AG04449 (cell line): ENCODE measurements at regions not wholly inside any gene's neighbourhood (a gene's known extent, or its start where the extent isn't known, plus 50 kb on each side); places are given as distances from the start of the nearest gene placed in this dataset.

Experiments used
- CTCF ChIA-PET: fragments of 350-600 bp; formaldehyde crosslinking; extraction: SDS; loops from one replicate; lab custom pipeline; 2021; ENCODE audit warnings: antibody characterized with exemption; lab: Yijun Ruan, JAX
- POLR2A ChIA-PET: fragments of 400-600, 350-600 bp; formaldehyde crosslinking; extraction: SDS; loops from one replicate; lab custom pipeline; 2020; ENCODE audit warnings: antibody characterized with exemption, inconsistent platforms; lab: Yijun Ruan, JAX
- DNase-seq: peaks from one replicate; pipeline ENCODE4 v3.0.0-alpha.2; 2010; ENCODE audit warnings: low read depth, low spot score
- H3K4me3 ChIP-seq: 2 replicates; pipeline ENCODE4 v1.5.1; 2011; ENCODE audit warnings: low read depth, mild to moderate bottlenecking, control low read depth, low read length
- TF ChIP-seq, protein P1 (sequence below): IDR thresholded peaks from one replicate; pipeline ENCODE4 v1.5.1; 2011; ENCODE audit warnings: mild to moderate bottlenecking, moderate library complexity, low read length, control low read depth, inconsistent platforms; ENCODE audit not compliant: insufficient read depth; ENCODE audit errors: missing control alignments

DNA sequence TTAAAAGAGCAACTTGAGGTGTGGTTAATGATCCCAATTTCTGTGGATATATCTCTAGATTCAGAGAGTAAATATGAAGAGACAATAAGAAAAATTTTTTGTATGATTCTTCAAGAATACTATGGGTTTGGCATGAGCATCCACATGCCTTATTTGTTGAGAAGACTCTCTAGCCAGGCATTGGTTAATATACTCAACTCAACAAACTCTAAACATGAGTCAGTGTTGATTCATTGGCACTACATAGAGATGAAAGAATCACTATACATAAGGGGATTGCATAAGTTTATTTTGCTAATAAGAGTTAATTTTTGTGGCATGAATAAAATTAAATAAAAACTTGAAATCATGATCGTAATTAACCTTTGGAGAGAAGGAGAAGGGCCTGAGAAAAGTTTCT, 930.2 kb upstream of the LRRTM1 start:
- DNase-seq: no peak
- POLR2A ChIA-PET: no interaction called here
- TF ChIP-seq, protein P1, sequence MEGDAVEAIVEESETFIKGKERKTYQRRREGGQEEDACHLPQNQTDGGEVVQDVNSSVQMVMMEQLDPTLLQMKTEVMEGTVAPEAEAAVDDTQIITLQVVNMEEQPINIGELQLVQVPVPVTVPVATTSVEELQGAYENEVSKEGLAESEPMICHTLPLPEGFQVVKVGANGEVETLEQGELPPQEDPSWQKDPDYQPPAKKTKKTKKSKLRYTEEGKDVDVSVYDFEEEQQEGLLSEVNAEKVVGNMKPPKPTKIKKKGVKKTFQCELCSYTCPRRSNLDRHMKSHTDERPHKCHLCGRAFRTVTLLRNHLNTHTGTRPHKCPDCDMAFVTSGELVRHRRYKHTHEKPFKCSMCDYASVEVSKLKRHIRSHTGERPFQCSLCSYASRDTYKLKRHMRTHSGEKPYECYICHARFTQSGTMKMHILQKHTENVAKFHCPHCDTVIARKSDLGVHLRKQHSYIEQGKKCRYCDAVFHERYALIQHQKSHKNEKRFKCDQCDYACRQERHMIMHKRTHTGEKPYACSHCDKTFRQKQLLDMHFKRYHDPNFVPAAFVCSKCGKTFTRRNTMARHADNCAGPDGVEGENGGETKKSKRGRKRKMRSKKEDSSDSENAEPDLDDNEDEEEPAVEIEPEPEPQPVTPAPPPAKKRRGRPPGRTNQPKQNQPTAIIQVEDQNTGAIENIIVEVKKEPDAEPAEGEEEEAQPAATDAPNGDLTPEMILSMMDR: no peak

DNA sequence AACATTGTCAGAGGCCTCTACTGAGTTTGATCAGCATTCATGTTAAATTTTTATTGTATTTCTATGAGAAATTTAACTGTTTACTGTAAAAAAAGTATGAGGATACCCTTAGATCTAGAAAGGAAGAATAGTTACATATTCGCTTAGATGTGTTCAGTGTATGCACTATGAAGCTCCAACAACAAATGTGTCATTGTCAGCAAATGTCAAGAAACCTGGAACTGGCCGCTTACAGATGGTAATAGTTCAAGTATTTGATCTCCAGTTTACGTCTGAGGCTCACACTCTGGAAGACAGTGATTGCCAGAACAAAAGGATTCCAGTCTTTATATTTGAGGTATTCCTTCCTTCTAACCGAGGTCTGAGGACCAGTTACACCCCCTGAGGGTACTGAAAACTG, 921.2 kb upstream of the LRRTM1 start:
- POLR2A ChIA-PET: no interaction called here
- CTCF ChIA-PET: no interaction called here
- TF ChIP-seq, protein P1: no peak
- no peak for DNase-seq
- H3K4me3 ChIP-seq: no peak overlapping the region

More for the DNA sequence above, 930.2 kb upstream of the LRRTM1 start:
- CTCF ChIA-PET: no interaction called here
- H3K4me3 ChIP-seq: no peak overlapping the region

DNA sequence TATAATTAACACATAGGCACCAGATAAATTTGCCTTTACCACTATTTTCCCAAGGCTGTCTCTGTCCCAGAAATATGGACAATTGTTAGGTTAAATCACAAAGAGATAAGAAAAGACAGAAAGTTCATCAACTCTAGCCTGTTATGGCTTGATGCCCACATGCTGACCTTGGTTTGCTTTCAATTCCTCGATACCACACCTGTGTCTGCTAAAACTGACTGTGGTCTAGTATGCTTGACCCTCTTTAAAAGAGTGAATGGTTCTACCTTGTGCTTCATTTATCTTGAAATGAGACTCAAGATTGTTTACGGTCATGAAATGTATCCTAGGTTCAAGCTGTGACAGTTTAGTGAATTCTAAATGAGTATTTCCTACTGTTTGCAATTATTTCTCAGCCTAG, 909.0 kb upstream of the LRRTM1 start:
- ChIA-PET CTCF (no interaction called here), POLR2A (no interaction called here)
- H3K4me3 ChIP-seq: no peak overlapping the region
- TF ChIP-seq, protein P1: no peak
- no peak for DNase-seq

DNA sequence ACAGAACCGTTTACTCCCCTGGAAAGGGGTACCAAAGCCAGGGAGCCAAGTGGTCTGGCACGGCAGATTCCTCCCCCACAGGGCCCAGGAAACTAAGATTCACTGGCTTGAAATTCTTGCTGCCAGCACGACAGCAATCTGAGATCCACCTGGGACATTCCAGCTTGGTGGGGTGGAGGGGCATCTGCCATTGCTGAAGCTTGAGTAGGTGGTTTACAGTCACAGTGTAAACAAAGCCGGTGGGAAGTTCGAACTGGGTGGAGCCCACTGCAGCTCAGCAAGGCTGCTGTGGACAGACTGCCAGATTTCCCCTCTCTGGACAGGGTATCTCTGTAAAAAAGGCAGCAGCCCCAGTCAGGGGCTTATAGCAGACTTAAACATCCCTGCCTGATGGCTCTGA, 901.7 kb upstream of the LRRTM1 start:
- POLR2A ChIA-PET: no interaction called here
- H3K4me3 ChIP-seq: no peak overlapping the region
- TF ChIP-seq, protein P1: no peak
- DNase-seq: no peak
- CTCF ChIA-PET: no interaction called here

DNA sequence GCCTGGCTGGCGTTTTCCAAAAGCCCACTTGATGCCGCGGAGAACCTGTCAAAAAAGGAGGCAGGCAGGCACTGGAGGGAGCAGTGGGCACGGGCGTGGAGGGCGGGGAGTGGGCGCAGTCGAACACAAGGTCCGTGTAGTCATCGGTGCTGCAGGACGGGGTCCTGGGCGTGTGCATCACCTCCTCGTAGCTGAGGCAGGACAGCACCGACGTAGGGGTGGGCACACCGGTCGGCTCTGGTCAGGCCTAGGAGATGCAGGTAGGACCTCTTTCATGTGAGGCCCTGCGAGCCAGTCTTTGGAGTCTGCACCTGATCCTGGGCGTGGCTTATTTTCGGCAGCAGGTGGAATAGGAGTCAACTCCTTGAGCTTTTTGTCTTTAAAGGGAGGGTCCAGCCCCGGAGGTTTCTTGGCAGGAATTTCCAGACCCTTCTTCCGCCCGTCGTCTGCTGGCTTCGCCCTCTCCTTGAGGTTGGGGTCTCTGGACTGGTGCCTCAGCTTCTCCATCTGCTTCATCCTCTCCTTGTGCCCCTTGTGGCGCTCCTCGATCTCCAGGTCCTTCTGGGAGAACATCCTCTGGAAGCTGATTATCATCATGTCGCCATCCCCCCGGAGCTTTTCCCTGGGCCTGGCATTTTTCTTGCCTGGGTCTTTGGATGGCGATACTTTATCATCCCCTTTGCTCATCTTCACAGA, 892.5 kb upstream of the LRRTM1 start:
- CTCF ChIA-PET: no interaction called here
- TF ChIP-seq, protein P1: no peak
- POLR2A ChIA-PET: no interaction called here
- no peak for DNase-seq
- no peak overlapping the region for H3K4me3 ChIP-seq

DNA sequence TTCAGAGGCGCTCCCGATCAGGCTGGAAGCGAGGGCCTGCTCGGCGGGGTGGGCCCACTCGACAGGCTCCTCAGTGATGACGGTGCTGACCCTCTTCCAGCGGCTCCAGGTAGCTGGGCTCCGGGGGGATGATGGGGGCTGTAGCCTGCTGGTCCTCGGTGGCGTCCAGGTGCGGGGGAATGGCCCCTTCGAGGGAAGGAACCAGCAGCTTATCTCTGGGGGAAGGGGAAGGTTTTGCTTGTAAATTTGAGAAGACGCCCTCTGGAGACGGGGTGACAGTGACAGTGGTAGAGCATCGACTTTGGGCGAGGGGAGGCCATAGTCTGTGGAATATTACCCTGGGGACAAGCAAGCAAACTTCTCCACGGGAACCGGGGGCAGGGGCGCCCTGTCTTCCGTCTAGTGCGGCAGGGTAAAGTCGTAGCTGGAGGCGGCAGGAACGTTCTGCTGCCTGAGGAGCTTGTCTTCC, 891.9 kb upstream of the LRRTM1 start:
- CTCF ChIA-PET: no interaction called here
- TF ChIP-seq, protein P1: no peak
- POLR2A ChIA-PET: no interaction called here
- no peak for DNase-seq
- H3K4me3 ChIP-seq: no peak overlapping the region
